Esophagus (tissue), 2 donors: ENCODE measurements at regions not wholly inside any gene's neighbourhood (a gene's known extent, or its start where the extent isn't known, plus 50 kb on each side); places are given as distances from the start of the nearest gene placed in this dataset.

ENCODE experiments used
- H3K27ac ChIP-seq, 2 donors: one replicate each; pipeline ENCODE4 v1.5.1; 2013; ENCODE audit warnings: low read depth in 2 of 2, mild to moderate bottlenecking in 2 of 2, inconsistent platforms in 1 of 2, low read length in 1 of 2, moderate library complexity in 1 of 2
- H3K27me3 ChIP-seq, 2 donors: one replicate each; pipeline ENCODE4 v1.6.1; 2013; ENCODE audit warnings: low read length in 2 of 2, control low read depth in 1 of 2, mild to moderate bottlenecking in 1 of 2; ENCODE audit not compliant: insufficient read depth in 2 of 2, control insufficient read depth in 1 of 2
- H3K36me3 ChIP-seq, 2 donors: one replicate each; pipeline ENCODE4 v1.6.1; 2013; ENCODE audit warnings: low read length in 1 of 2; ENCODE audit not compliant: control insufficient read depth in 2 of 2, insufficient read depth in 2 of 2
- H3K4me1 ChIP-seq, 2 donors: one replicate each; pipeline ENCODE4 v1.6.1; 2013; ENCODE audit warnings: low read length in 1 of 2; ENCODE audit not compliant: control insufficient read depth in 2 of 2, insufficient read depth in 2 of 2
- H3K4me3 ChIP-seq, 2 donors: one replicate each; pipeline ENCODE4 v1.5.1; 2013; ENCODE audit warnings: low read length in 2 of 2, mild to moderate bottlenecking in 2 of 2, low read depth in 1 of 2, moderate library complexity in 1 of 2
- H3K9me3 ChIP-seq, 2 donors: one replicate each; pipeline ENCODE4 v1.6.1; 2013; ENCODE audit warnings: mild to moderate bottlenecking in 2 of 2, low read depth in 1 of 2, low read length in 1 of 2, moderate library complexity in 1 of 2; ENCODE audit not compliant: control insufficient read depth in 2 of 2, insufficient read depth in 1 of 2
- WGBS, 2 donors: extraction: QIAGEN DNeasy Blood & Tissue Kit; methylation state at CpG; one replicate each; pipeline ENCODE4 v1.1.7; 2013; 5-methylcytosine and 5-hydroxymethylcytosine counted together
- donor health status: healthy with polysubstance abuse.
- donor health status: Bipolar disorder and iron deficiency.

GRCh38 chr3:103657756-103658155, 1222.9 kb downstream of the ZPLD1 start:
- H3K27ac ChIP-seq, result no peak overlapping the region
- no peaks in the 10 kb centered on the region for H3K4me1 ChIP-seq
- no peaks in the 10 kb centered on the region for H3K36me3 ChIP-seq
- H3K4me3 ChIP-seq, result no peak overlapping the region
- no peaks in the 10 kb centered on the region for H3K27me3 ChIP-seq
- 70 to 78% methylated on average over 8 of the region's 8 CpGs for WGBS, 2 donors
- H3K9me3 ChIP-seq, result no peaks in the 10 kb centered on the region

- Histone ChIP-seq H3K4me1 (no peaks in the 10 kb centered on the region), H3K36me3 (no peaks in the 10 kb centered on the region), H3K9me3 (no peaks in the 10 kb centered on the region), H3K27ac (no peak overlapping the region), H3K27me3 (no peaks in the 10 kb centered on the region), H3K4me3 (no peak overlapping the region)
- 91 to 93% methylated on average over 2 of the region's 2 CpGs for WGBS, 2 donors
Observed at GRCh38 chr3:103660810-103661209, 1226.0 kb downstream of the ZPLD1 start.

GRCh38 chr3:103662591-103662990, 1227.8 kb downstream of the ZPLD1 start:
- Histone ChIP-seq H3K27ac (no peak overlapping the region), H3K4me3 (no peak overlapping the region), H3K4me1 (no peaks in the 10 kb centered on the region), H3K9me3 (no peaks in the 10 kb centered on the region), H3K36me3 (no peaks in the 10 kb centered on the region), H3K27me3 (no peaks in the 10 kb centered on the region)
- 94 to 96% methylated on average over 3 of the region's 3 CpGs for WGBS, 2 donors

- WGBS, 2 donors, result 59 to 73% methylated on average over 2 of the region's 2 CpGs
- H3K27me3 ChIP-seq, result no peaks in the 10 kb centered on the region
Observed at GRCh38 chr3:103672346-103672745, 1237.5 kb downstream of the ZPLD1 start.

GRCh38 chr3:103684904-103685303, 1250.1 kb downstream of the ZPLD1 start:
- 46 to 50% methylated on average over 4 of the region's 4 CpGs for WGBS, 2 donors
- Histone ChIP-seq H3K27ac (no peak overlapping the region), H3K4me3 (no peak overlapping the region), H3K27me3 (no peaks in the 10 kb centered on the region), H3K4me1 (no peaks in the 10 kb centered on the region), H3K9me3 (no peaks in the 10 kb centered on the region), H3K36me3 (no peaks in the 10 kb centered on the region)

More at GRCh38 chr3:103672346-103672745, 1237.5 kb downstream of the ZPLD1 start:
- no peaks in the 10 kb centered on the region for H3K9me3 ChIP-seq
- no peaks in the 10 kb centered on the region for H3K36me3 ChIP-seq
- no peaks in the 10 kb centered on the region for H3K4me1 ChIP-seq
- H3K4me3 ChIP-seq, result no peak overlapping the region
- no peak overlapping the region for H3K27ac ChIP-seq

GRCh38 chr3:103685939-103686338, 1251.1 kb downstream of the ZPLD1 start:
- Histone ChIP-seq H3K36me3 (no peaks in the 10 kb centered on the region), H3K27ac (no peak overlapping the region), H3K4me1 (no peaks in the 10 kb centered on the region), H3K9me3 (peaks cover 0 to 5% of the 10 kb centered on the region in 2 donors), H3K4me3 (no peak overlapping the region), H3K27me3 (no peaks in the 10 kb centered on the region)
- WGBS, 2 donors, result 38 to 43% methylated on average over 1 of the region's 1 CpG

- no peaks in the 10 kb centered on the region for H3K36me3 ChIP-seq
- H3K4me1 ChIP-seq, result no peaks in the 10 kb centered on the region
- H3K4me3 ChIP-seq, result no peak overlapping the region
- H3K9me3 ChIP-seq, result peaks cover 0 to 5% of the 10 kb centered on the region in 2 donors
- no peaks in the 10 kb centered on the region for H3K27me3 ChIP-seq
- no peak overlapping the region for H3K27ac ChIP-seq
Observed at GRCh38 chr3:103690536-103690935, 1255.7 kb downstream of the ZPLD1 start.

- H3K27me3 ChIP-seq, result no peaks in the 10 kb centered on the region
- no peak overlapping the region for H3K4me3 ChIP-seq
- H3K27ac ChIP-seq, result no peak overlapping the region
- no peaks in the 10 kb centered on the region for H3K4me1 ChIP-seq
- 39 to 45% methylated on average over 2 of the region's 2 CpGs for WGBS, 2 donors
- H3K9me3 ChIP-seq, result peaks cover 0 to 5% of the 10 kb centered on the region in 2 donors
- H3K36me3 ChIP-seq, result no peaks in the 10 kb centered on the region
Observed at GRCh38 chr3:103693831-103694230, 1259.0 kb downstream of the ZPLD1 start.

GRCh38 chr3:103698646-103699045, 1263.8 kb downstream of the ZPLD1 start:
- H3K4me1 ChIP-seq, result no peaks in the 10 kb centered on the region
- no peaks in the 10 kb centered on the region for H3K36me3 ChIP-seq
- H3K27me3 ChIP-seq, result no peaks in the 10 kb centered on the region
- WGBS, 2 donors, result 89 to 92% methylated on average over 1 of the region's 1 CpG
- H3K27ac ChIP-seq, result no peak overlapping the region
- H3K4me3 ChIP-seq, result no peak overlapping the region
- no peaks in the 10 kb centered on the region for H3K9me3 ChIP-seq

GRCh38 chr3:103699228-103699627, 1264.4 kb downstream of the ZPLD1 start:
- no peak overlapping the region for H3K27ac ChIP-seq
- WGBS, 2 donors, result 74 to 92% methylated on average over 3 of the region's 3 CpGs
- no peaks in the 10 kb centered on the region for H3K9me3 ChIP-seq
- no peaks in the 10 kb centered on the region for H3K27me3 ChIP-seq
- H3K36me3 ChIP-seq, result no peaks in the 10 kb centered on the region
- no peaks in the 10 kb centered on the region for H3K4me1 ChIP-seq
- H3K4me3 ChIP-seq, result no peak overlapping the region
